GM23338 (cell line): ENCODE measurements at regions not wholly inside any gene's neighbourhood (a gene's known extent, or its start where the extent isn't known, plus 50 kb on each side); places are given as distances from the start of the nearest gene placed in this dataset.

Source experiments
- ATAC-seq: fragments of 200-7000 bp; cut with Tn5 transposase; 3 replicates; pipeline ENCODE4 v1.9.1; 2020
- DNase-seq: peaks from one replicate; pipeline ENCODE4 v3.0.0-alpha.2; 2015; ENCODE audit warnings: low spot score
- H2AFZ ChIP-seq: fragments of 200-600 bp; sonication (generic); 2 replicates; pipeline ENCODE4 v1.8.0; 2016; ENCODE audit warnings: antibody characterized with exemption, mild to moderate bottlenecking, moderate library complexity
- H3F3A ChIP-seq: fragments of 200-600 bp; sonication (generic); replicated peaks from 2 replicates; pipeline ENCODE4 v1.8.0; 2017; ENCODE audit warnings: antibody characterized with exemption, mixed run types, low read depth
- H3K27ac ChIP-seq: fragments of 200-600 bp; sonication (generic); 2 replicates; pipeline ENCODE4 v1.6.1; 2016; ENCODE audit warnings: low read depth
- H3K27me3 ChIP-seq: fragments of 200-600 bp; sonication (generic); 2 replicates; pipeline ENCODE4 v1.8.0; 2016; ENCODE audit warnings: mild to moderate bottlenecking, mixed run types, moderate library complexity; ENCODE audit not compliant: insufficient read depth
- H3K36me3 ChIP-seq: fragments of 200-600 bp; sonication (generic); 2 replicates; pipeline ENCODE4 v1.8.0; 2016; ENCODE audit warnings: mild to moderate bottlenecking; ENCODE audit not compliant: insufficient read depth
- H3K4me1 ChIP-seq: fragments of 200-600 bp; sonication (generic); 2 replicates; pipeline ENCODE4 v1.8.0; 2016; ENCODE audit warnings: mild to moderate bottlenecking, moderate library complexity; ENCODE audit not compliant: insufficient read depth
- H3K4me2 ChIP-seq: fragments of 200-600 bp; sonication (generic); 2 replicates; pipeline ENCODE4 v1.7.1; 2017; ENCODE audit warnings: mixed run types
- H3K4me3 ChIP-seq: fragments of 200-600 bp; sonication (generic); 2 replicates; pipeline ENCODE4 v1.6.1; 2016; ENCODE audit warnings: mixed run types
- H3K79me2 ChIP-seq: fragments of 200-600 bp; sonication (generic); replicated peaks from 2 replicates; pipeline ENCODE4 v1.8.0; 2017; ENCODE audit warnings: mild to moderate bottlenecking; ENCODE audit not compliant: insufficient read depth
- H3K9me2 ChIP-seq: fragments of 200-600 bp; sonication (generic); 2 replicates; pipeline ENCODE4 v1.8.0; 2017; ENCODE audit not compliant: insufficient read depth
- H4K20me1 ChIP-seq: fragments of 200-600 bp; sonication (generic); replicated peaks from 2 replicates; pipeline ENCODE4 v1.8.0; 2017; ENCODE audit warnings: mild to moderate bottlenecking; ENCODE audit not compliant: insufficient read depth
- H3K27ac Mint-ChIP-seq: 2 replicates; pipeline ENCODE4 v1.8.0; 2020; ENCODE audit warnings: inconsistent platforms, mild to moderate bottlenecking, moderate library complexity, mixed read lengths
- H3K27me3 Mint-ChIP-seq: 3 replicates; pipeline ENCODE4 v1.8.0; 2022; ENCODE audit warnings: low read depth, mild to moderate bottlenecking, moderate library complexity, mixed read lengths, inconsistent platforms; ENCODE audit not compliant: insufficient read depth, poor library complexity
- H3K36me3 Mint-ChIP-seq: 3 replicates; pipeline ENCODE4 v1.8.0; 2021; ENCODE audit warnings: low read depth, mild to moderate bottlenecking, inconsistent platforms, moderate library complexity, mixed read lengths
- H3K4me1 Mint-ChIP-seq: 3 replicates; pipeline ENCODE4 v1.8.0; 2020; ENCODE audit warnings: mild to moderate bottlenecking, inconsistent platforms, mixed read lengths
- H3K4me3 Mint-ChIP-seq: 3 replicates; pipeline ENCODE4 v1.8.0; 2021; ENCODE audit warnings: moderate library complexity, mild to moderate bottlenecking, inconsistent platforms, mixed read lengths
- H3K9me3 Mint-ChIP-seq: 3 replicates; pipeline ENCODE4 v1.8.0; 2020; ENCODE audit warnings: moderate library complexity, mild to moderate bottlenecking, inconsistent platforms, mixed read lengths
- CTCF ChIP-seq, 2 experiments: fragments of 200-600 bp in 1 of 2; sonication (generic) in 1 of 2; conservative IDR thresholded peaks; 2 replicates each; pipeline versions ENCODE4 v1.5.1 to v1.6.1; 2016 to 2017; ENCODE audit warnings: antibody characterized with exemption in 2 of 2, low read depth in 2 of 2, mild to moderate bottlenecking in 2 of 2, moderate library complexity in 1 of 2
- EZH2 ChIP-seq: fragments of 200-600 bp; sonication (generic); IDR thresholded peaks from one replicate; pipeline ENCODE4 v1.8.0; 2017; ENCODE audit warnings: antibody characterized with exemption, mild to moderate bottlenecking, low read depth; ENCODE audit not compliant: unreplicated experiment
- EZH2phosphoT487 ChIP-seq: fragments of 200-600 bp; sonication (generic); IDR thresholded peaks from one replicate; pipeline ENCODE4 v1.8.1; 2018; ENCODE audit warnings: antibody characterized with exemption; ENCODE audit not compliant: unreplicated experiment
- JUNB ChIP-seq: IDR thresholded peaks from one replicate; pipeline ENCODE4 v1.6.1; 2016; ENCODE audit warnings: antibody characterized with exemption; ENCODE audit not compliant: unreplicated experiment
- NANOG ChIP-seq: IDR thresholded peaks from 2 replicates; pipeline ENCODE4 v1.6.1; 2016; ENCODE audit warnings: antibody characterized with exemption, borderline replicate concordance
- POLR2AphosphoS5 ChIP-seq: IDR thresholded peaks from 2 replicates; pipeline ENCODE4 v1.6.1; 2016; ENCODE audit warnings: antibody characterized with exemption, low read depth
- REST ChIP-seq: IDR thresholded peaks from one replicate; pipeline ENCODE4 v1.6.1; 2018; ENCODE audit warnings: antibody characterized with exemption; ENCODE audit not compliant: unreplicated experiment
- ZNF114 ChIP-seq: fragments of 250-450 bp; sonication (Bioruptor Pico); IDR thresholded peaks from 2 replicates; pipeline ENCODE4 v1.5.0; 2020; ENCODE audit warnings: mild to moderate bottlenecking, moderate library complexity
- ZNF462 ChIP-seq: fragments of 250-450 bp; sonication (Bioruptor Pico); IDR thresholded peaks from 2 replicates; pipeline ENCODE4 v1.5.0; 2020; ENCODE audit warnings: mild to moderate bottlenecking, moderate library complexity

- TF ChIP-seq REST, result no peak
Measured at GRCh38 chr3:4062621-4063020, 240.5 kb upstream of the SETMAR start (continued).

GRCh38 chr3:4063916-4064574 is 239.1 kb upstream of the SETMAR start:
- Histone ChIP-seq H3K36me3 (no peaks in the 10 kb centered on the region), H3K4me2 (no peak overlapping the region), H3K79me2 (no peaks in the 10 kb centered on the region), H3K27ac (no peak overlapping the region), H3K9me2 (peaks cover 11% of the 10 kb centered on the region; the same call in 1 of the 2 replicates), H4K20me1 (no peaks in the 10 kb centered on the region), H3K4me1 (peaks cover 33% of the 10 kb centered on the region), H3K27me3 (no peaks in the 10 kb centered on the region), H3K4me3 (no peak overlapping the region), H3F3A (no peaks in the 10 kb centered on the region), H2AFZ (no peak overlapping the region)
- Mint-ChIP-seq H3K36me3 (no peaks in the 10 kb centered on the region; the same call in none of the 3 replicates), H3K4me3 (no peak overlapping the region), H3K27me3 (peaks cover 5% of the 10 kb centered on the region), H3K4me1 (peaks cover 11% of the 10 kb centered on the region), H3K9me3 (peaks cover 78% of the 10 kb centered on the region), H3K27ac (no peak overlapping the region)
- no peak for ATAC-seq
- DNase-seq, result no peak
- no peak for TF ChIP-seq POLR2AphosphoS5
- no peak for TF ChIP-seq REST
- no peak for TF ChIP-seq JUNB
- TF ChIP-seq ZNF462 (CRISPR knock-in tag), result no peak
- TF ChIP-seq EZH2, result no peak
- TF ChIP-seq EZH2phosphoT487, result no peak
- TF ChIP-seq NANOG, result no peak
- TF ChIP-seq CTCF (conservative IDR thresholded peaks at IDR 0.05; ENCODE audit: low read depth in 2 of 2), result no peak
- no peak for TF ChIP-seq ZNF114
